Epithelial cell of proximal tubule (primary cell): ENCODE measurements at regions not wholly inside any gene's neighbourhood (a gene's known extent, or its start where the extent isn't known, plus 50 kb on each side); places are given as distances from the start of the nearest gene placed in this dataset.

Source experiments
- DNase-seq: peaks from one replicate; pipeline ENCODE4 v3.0.0-alpha.2; 2011; ENCODE audit warnings: low read depth
- H3K4me3 ChIP-seq: 2 replicates; pipeline ENCODE4 v1.5.1; 2011; ENCODE audit warnings: low read depth, mild to moderate bottlenecking, low read length
- TF ChIP-seq, protein P1 (sequence below): conservative IDR thresholded peaks from 2 replicates; pipeline ENCODE4 v1.5.1; 2012; ENCODE audit warnings: low read depth, mild to moderate bottlenecking, low read length

DNA sequence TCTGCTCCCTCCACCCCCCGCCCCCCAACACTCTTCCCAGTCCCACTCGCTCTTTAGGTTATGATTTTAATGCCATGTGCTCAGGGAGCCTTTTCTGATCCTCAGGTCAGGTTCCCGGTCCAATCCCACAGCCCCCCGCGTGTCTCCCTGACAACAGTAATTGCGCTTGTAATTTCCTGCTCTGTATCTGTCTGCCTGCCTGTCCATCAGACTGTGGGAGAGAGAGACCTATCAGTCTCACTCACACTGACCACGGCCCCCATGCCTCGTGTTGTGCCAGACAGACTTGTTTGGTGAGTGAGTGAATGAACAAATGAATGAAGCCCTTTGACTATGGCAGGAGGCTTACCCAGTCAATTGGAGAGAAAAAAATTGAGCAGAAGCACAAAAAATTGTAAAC lies 50.8 kb upstream of the ECE1 start:
- TF ChIP-seq, protein P1, sequence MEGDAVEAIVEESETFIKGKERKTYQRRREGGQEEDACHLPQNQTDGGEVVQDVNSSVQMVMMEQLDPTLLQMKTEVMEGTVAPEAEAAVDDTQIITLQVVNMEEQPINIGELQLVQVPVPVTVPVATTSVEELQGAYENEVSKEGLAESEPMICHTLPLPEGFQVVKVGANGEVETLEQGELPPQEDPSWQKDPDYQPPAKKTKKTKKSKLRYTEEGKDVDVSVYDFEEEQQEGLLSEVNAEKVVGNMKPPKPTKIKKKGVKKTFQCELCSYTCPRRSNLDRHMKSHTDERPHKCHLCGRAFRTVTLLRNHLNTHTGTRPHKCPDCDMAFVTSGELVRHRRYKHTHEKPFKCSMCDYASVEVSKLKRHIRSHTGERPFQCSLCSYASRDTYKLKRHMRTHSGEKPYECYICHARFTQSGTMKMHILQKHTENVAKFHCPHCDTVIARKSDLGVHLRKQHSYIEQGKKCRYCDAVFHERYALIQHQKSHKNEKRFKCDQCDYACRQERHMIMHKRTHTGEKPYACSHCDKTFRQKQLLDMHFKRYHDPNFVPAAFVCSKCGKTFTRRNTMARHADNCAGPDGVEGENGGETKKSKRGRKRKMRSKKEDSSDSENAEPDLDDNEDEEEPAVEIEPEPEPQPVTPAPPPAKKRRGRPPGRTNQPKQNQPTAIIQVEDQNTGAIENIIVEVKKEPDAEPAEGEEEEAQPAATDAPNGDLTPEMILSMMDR = no peak
- H3K4me3 ChIP-seq = no peak overlapping the region
- DNase-seq = no peak

- no peak overlapping the region for H3K4me3 ChIP-seq
- TF ChIP-seq, protein P1 = no peak
- DNase-seq = no peak
Measured at GRCh38 chr1:21340230-21340945, 50.1 kb upstream of the ECE1 start.
